K562 (cell line): ENCODE measurements at regions not wholly inside any gene's neighbourhood (a gene's known extent, or its start where the extent isn't known, plus 50 kb on each side); places are given as distances from the start of the nearest gene placed in this dataset.

Source experiments
- CEBPG ChIP-seq, 3 experiments: fragments of 200-800 bp in 1 of 3; sonication (Bioruptor generic) in 1 of 3; sonication (generic) in 1 of 3; formaldehyde crosslinking in 1 of 3; IDR thresholded peaks in 2 of 3; conservative IDR thresholded peaks in 1 of 3; 2 replicates each; pipeline versions ENCODE4 v1.6.1 to v1.8.0; 2016 to 2022; ENCODE audit warnings: missing compliant biosample characterization in 2 of 3, missing genetic modification characterization in 2 of 3, mild to moderate bottlenecking in 1 of 3, missing genetic modification reagents in 1 of 3
- ELF4 ChIP-seq: fragments of 450-650 bp; formaldehyde crosslinking; IDR thresholded peaks from 2 replicates; pipeline ENCODE4 v1.4.0; 2022; ENCODE audit warnings: missing genetic modification characterization
- EP300 ChIP-seq: IDR thresholded peaks from 2 replicates; pipeline ENCODE4 v1.6.1; 2012; ENCODE audit warnings: low read length, improper control_type of control experiment
- HDAC2 ChIP-seq: fragments of 450-650 bp; IDR thresholded peaks from 2 replicates; pipeline ENCODE4 v1.6.1; 2016; ENCODE audit warnings: mild to moderate bottlenecking
- HMG20A ChIP-seq: fragments of 450-650 bp; formaldehyde crosslinking; conservative IDR thresholded peaks from 2 replicates; pipeline ENCODE4 v1.4.0; 2020; ENCODE audit warnings: mild to moderate bottlenecking, mixed read lengths
- MED1 ChIP-seq: sonication (generic); formaldehyde crosslinking; IDR thresholded peaks from 2 replicates; pipeline ENCODE4 v1.8.1; 2023; ENCODE audit warnings: missing genetic modification reagents, borderline replicate concordance
- PCBP1 ChIP-seq: fragments of 200-400 bp; formaldehyde crosslinking; IDR thresholded peaks from 2 replicates; pipeline ENCODE4 v1.6.1; 2018; ENCODE audit warnings: mild to moderate bottlenecking, low read depth, low read length; ENCODE audit not compliant: poor library complexity, severe bottlenecking
- PHB2 ChIP-seq: fragments of 450-650 bp; IDR thresholded peaks from 2 replicates; pipeline ENCODE4 v1.6.1; 2017; ENCODE audit warnings: low read depth
- PHF21A ChIP-seq: fragments of 450-650 bp; IDR thresholded peaks from 2 replicates; pipeline ENCODE4 v1.6.1; 2017; ENCODE audit warnings: low read depth, borderline replicate concordance
- RBM15 ChIP-seq: fragments of 200-400 bp; formaldehyde crosslinking; IDR thresholded peaks from 2 replicates; pipeline ENCODE4 v1.6.1; 2018; ENCODE audit warnings: mild to moderate bottlenecking, low read length, moderate library complexity; ENCODE audit not compliant: insufficient read depth
- RFX5 ChIP-seq: IDR thresholded peaks from 2 replicates; pipeline ENCODE4 v1.6.1; 2011; ENCODE audit warnings: low read depth, mild to moderate bottlenecking, improper control_type of control experiment, low read length
- ZNF121 ChIP-seq: sonication (generic); formaldehyde crosslinking; conservative IDR thresholded peaks from 2 replicates; pipeline ENCODE4 v1.8.0; 2022; ENCODE audit warnings: missing genetic modification reagents
- ZNF431 ChIP-seq: sonication (generic); formaldehyde crosslinking; IDR thresholded peaks from 2 replicates; pipeline ENCODE4 v1.8.0; 2022; ENCODE audit warnings: mild to moderate bottlenecking, missing genetic modification reagents
- ZNF780A ChIP-seq: fragments of 250-450 bp; sonication (Bioruptor Pico); IDR thresholded peaks from 2 replicates; pipeline ENCODE4 v1.5.0; 2021; ENCODE audit warnings: mild to moderate bottlenecking
- TF ChIP-seq, protein P1 (sequence below): fragments of 150-350 bp; conservative IDR thresholded peaks from 2 replicates; pipeline ENCODE4 v1.6.1; 2014; ENCODE audit warnings: low read length
- TF ChIP-seq, protein P2 (sequence below): fragments of 250-450 bp; sonication (Bioruptor Pico); IDR thresholded peaks from 2 replicates; pipeline ENCODE4 v1.8.0; 2022; ENCODE audit warnings: moderate library complexity, mild to moderate bottlenecking, inconsistent platforms
- TF ChIP-seq, protein P3 (sequence below): conservative IDR thresholded peaks from 2 replicates; pipeline ENCODE4 v1.6.1; 2011; ENCODE audit warnings: low read depth, mild to moderate bottlenecking, low read length; ENCODE audit not compliant: control insufficient read depth
- TF ChIP-seq, protein P4 (sequence below): sonication (generic); formaldehyde crosslinking; IDR thresholded peaks from 2 replicates; pipeline ENCODE4 v1.8.0; 2022; ENCODE audit warnings: mild to moderate bottlenecking, missing genetic modification reagents

DNA sequence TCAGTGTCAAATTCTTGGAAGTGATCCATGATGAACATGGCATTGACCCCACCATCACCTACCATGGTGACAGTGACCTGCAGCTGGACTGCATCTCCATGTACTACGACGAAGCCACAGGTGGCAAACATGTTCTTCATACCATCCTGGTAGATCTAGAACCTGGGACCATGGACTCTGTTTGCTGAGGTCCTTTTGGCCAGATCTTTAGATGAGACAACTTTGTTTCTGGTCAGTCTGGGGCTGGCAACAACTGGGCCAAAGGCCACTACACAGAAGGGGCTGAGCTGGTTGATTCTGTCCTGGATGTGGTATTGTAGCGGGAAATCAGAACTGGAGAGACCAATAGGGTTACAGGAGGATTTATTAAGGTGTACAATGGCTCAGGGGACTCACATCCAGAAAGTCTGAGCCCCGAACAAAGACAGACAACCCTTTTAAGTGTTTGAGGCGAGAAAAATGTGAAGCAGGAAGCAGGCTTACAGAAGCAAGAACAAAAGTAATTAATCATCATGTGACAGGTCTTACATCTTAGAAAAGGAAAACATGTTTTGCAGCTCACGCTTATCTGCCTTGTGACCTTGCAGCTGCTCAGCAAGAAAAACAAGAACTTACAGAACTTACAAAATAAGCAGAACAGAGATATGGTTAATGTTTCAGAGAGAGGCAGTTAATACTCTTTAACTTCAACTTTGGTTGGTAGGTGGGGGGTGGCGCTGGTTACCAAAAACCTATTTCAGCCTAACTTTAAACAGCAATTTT lies 58.8 kb upstream of the MOCS1 start (continued):
- TF ChIP-seq HDAC2 (peak; percentile 68; the same call in 1 of the 2 replicates), ZNF780A (no peak), ZNF431 (no peak), CEBPG (CRISPR knock-in tag; IDR thresholded peaks at IDR 0.05) (no peak), CEBPG (tag; conservative IDR thresholded peaks at IDR 0.05 in 1 of 2, IDR thresholded peaks at IDR 0.05 in 1 of 2) (no peak; a peak in 1 of 4 replicates), EP300 (peak; percentile 89), PCBP1 (no peak), ELF4 (CRISPR knock-in tag) (peak; percentile 84; the same call in 1 of the 2 replicates), ZNF121 (CRISPR knock-in tag) (no peak), RFX5 (no peak), PHB2 (no peak), HMG20A (CRISPR knock-in tag) (no peak), PHF21A (no peak), RBM15 (no peak), MED1 (no peak)
- TF ChIP-seq, protein P1, sequence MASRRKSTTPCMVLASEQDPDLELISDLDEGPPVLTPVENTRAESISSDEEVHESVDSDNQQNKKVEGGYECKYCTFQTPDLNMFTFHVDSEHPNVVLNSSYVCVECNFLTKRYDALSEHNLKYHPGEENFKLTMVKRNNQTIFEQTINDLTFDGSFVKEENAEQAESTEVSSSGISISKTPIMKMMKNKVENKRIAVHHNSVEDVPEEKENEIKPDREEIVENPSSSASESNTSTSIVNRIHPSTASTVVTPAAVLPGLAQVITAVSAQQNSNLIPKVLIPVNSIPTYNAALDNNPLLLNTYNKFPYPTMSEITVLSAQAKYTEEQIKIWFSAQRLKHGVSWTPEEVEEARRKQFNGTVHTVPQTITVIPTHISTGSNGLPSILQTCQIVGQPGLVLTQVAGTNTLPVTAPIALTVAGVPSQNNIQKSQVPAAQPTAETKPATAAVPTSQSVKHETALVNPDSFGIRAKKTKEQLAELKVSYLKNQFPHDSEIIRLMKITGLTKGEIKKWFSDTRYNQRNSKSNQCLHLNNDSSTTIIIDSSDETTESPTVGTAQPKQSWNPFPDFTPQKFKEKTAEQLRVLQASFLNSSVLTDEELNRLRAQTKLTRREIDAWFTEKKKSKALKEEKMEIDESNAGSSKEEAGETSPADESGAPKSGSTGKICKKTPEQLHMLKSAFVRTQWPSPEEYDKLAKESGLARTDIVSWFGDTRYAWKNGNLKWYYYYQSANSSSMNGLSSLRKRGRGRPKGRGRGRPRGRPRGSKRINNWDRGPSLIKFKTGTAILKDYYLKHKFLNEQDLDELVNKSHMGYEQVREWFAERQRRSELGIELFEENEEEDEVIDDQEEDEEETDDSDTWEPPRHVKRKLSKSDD, result no peak
- TF ChIP-seq, protein P2, sequence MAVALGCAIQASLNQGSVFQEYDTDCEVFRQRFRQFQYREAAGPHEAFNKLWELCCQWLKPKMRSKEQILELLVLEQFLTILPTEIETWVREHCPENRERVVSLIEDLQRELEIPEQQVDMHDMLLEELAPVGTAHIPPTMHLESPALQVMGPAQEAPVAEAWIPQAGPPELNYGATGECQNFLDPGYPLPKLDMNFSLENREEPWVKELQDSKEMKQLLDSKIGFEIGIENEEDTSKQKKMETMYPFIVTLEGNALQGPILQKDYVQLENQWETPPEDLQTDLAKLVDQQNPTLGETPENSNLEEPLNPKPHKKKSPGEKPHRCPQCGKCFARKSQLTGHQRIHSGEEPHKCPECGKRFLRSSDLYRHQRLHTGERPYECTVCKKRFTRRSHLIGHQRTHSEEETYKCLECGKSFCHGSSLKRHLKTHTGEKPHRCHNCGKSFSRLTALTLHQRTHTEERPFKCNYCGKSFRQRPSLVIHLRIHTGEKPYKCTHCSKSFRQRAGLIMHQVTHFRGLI (CRISPR knock-in tag), result peak; percentile 84
- TF ChIP-seq, protein P3, sequence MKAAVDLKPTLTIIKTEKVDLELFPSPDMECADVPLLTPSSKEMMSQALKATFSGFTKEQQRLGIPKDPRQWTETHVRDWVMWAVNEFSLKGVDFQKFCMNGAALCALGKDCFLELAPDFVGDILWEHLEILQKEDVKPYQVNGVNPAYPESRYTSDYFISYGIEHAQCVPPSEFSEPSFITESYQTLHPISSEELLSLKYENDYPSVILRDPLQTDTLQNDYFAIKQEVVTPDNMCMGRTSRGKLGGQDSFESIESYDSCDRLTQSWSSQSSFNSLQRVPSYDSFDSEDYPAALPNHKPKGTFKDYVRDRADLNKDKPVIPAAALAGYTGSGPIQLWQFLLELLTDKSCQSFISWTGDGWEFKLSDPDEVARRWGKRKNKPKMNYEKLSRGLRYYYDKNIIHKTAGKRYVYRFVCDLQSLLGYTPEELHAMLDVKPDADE, result no peak
- TF ChIP-seq, protein P4, sequence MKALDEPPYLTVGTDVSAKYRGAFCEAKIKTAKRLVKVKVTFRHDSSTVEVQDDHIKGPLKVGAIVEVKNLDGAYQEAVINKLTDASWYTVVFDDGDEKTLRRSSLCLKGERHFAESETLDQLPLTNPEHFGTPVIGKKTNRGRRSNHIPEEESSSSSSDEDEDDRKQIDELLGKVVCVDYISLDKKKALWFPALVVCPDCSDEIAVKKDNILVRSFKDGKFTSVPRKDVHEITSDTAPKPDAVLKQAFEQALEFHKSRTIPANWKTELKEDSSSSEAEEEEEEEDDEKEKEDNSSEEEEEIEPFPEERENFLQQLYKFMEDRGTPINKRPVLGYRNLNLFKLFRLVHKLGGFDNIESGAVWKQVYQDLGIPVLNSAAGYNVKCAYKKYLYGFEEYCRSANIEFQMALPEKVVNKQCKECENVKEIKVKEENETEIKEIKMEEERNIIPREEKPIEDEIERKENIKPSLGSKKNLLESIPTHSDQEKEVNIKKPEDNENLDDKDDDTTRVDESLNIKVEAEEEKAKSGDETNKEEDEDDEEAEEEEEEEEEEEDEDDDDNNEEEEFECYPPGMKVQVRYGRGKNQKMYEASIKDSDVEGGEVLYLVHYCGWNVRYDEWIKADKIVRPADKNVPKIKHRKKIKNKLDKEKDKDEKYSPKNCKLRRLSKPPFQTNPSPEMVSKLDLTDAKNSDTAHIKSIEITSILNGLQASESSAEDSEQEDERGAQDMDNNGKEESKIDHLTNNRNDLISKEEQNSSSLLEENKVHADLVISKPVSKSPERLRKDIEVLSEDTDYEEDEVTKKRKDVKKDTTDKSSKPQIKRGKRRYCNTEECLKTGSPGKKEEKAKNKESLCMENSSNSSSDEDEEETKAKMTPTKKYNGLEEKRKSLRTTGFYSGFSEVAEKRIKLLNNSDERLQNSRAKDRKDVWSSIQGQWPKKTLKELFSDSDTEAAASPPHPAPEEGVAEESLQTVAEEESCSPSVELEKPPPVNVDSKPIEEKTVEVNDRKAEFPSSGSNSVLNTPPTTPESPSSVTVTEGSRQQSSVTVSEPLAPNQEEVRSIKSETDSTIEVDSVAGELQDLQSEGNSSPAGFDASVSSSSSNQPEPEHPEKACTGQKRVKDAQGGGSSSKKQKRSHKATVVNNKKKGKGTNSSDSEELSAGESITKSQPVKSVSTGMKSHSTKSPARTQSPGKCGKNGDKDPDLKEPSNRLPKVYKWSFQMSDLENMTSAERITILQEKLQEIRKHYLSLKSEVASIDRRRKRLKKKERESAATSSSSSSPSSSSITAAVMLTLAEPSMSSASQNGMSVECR (CRISPR knock-in tag), result no peak
